GM18511 (cell line): ENCODE measurements at regions not wholly inside any gene's neighbourhood (a gene's known extent, or its start where the extent isn't known, plus 50 kb on each side); places are given as distances from the start of the nearest gene placed in this dataset.

Experiments
- ATAC-seq: cut with Tn5 transposase; IDR thresholded peaks from one replicate; pipeline ENCODE4 v1.9.1; 2021; ENCODE audit warnings: mild to moderate bottlenecking, moderate library complexity; ENCODE audit not compliant: unreplicated experiment

- ATAC-seq = no peak
These were observed 72.8 kb upstream of the FGGY start for GRCh38 chr1:59223989-59224634.

GRCh38 chr1:59225594-59226316 lies 71.1 kb upstream of the FGGY start:
- no peak for ATAC-seq

GRCh38 chr1:59229138-59229537 lies 67.8 kb upstream of the FGGY start:
- ATAC-seq = no peak

GRCh38 chr1:59230622-59231021 lies 66.3 kb upstream of the FGGY start:
- no peak for ATAC-seq

- ATAC-seq = no peak
These were observed 64.7 kb upstream of the FGGY start for GRCh38 chr1:59232216-59232615.

GRCh38 chr1:59233444-59233843 lies 63.5 kb upstream of the FGGY start:
- no peak for ATAC-seq

GRCh38 chr1:59236721-59237545 lies 60.0 kb upstream of the FGGY start:
- ATAC-seq = no peak

- no peak for ATAC-seq
These were observed 59.0 kb upstream of the FGGY start for GRCh38 chr1:59237900-59238299.

- no peak for ATAC-seq
These were observed 58.5 kb upstream of the FGGY start for GRCh38 chr1:59238333-59238934.

- ATAC-seq = no peak
These were observed 57.9 kb upstream of the FGGY start for GRCh38 chr1:59238993-59239392.

- ATAC-seq = no peak
These were observed 55.0 kb upstream of the FGGY start for GRCh38 chr1:59241909-59242308.

- ATAC-seq = no peak
These were observed 54.5 kb upstream of the FGGY start for GRCh38 chr1:59242370-59242769.

GRCh38 chr1:59243550-59243949 lies 53.3 kb upstream of the FGGY start:
- no peak for ATAC-seq

- ATAC-seq = no peak
These were observed 52.9 kb upstream of the FGGY start for GRCh38 chr1:59243978-59244377.

- ATAC-seq = no peak
These were observed 52.0 kb upstream of the FGGY start for GRCh38 chr1:59244891-59245290.
